IMR-90 (cell line): ENCODE measurements at regions not wholly inside any gene's neighbourhood (a gene's known extent, or its start where the extent isn't known, plus 50 kb on each side); places are given as distances from the start of the nearest gene placed in this dataset.

ENCODE experiments used
- ATAC-seq: fragments of 200-7000 bp; cut with Tn5 transposase; 2 replicates; pipeline ENCODE4 v1.9.1; 2020; ENCODE audit warnings: low read depth, mild to moderate bottlenecking, moderate library complexity
- BruUV-seq: library from RNA; stranded (reverse); fragments of 400-500 nt; replicated peaks from 2 replicates; lab custom pipeline; 2021; lab: Mats Ljungman, UMichigan
- CTCF ChIA-PET: fragments of 300-600 bp; formaldehyde crosslinking; extraction: SDS; loops from one replicate; lab custom pipeline; 2021; ENCODE audit warnings: antibody characterized with exemption; lab: Yijun Ruan, JAX
- POLR2A ChIA-PET: fragments of 300-600 bp; sonication (Branson Sonifier 250); formaldehyde crosslinking; loops from one replicate; lab custom pipeline; 2022; ENCODE audit warnings: antibody characterized with exemption; ENCODE audit not compliant: unreplicated experiment; lab: Charles Lee
- DNase-seq: peaks from one replicate; pipeline ENCODE4 v3.0.0; 2013
- H2AFZ ChIP-seq: replicated peaks from 2 replicates; pipeline ENCODE3; 2013; ENCODE audit warnings: low read length, mild to moderate bottlenecking; ENCODE audit not compliant: poor library complexity
- H2AK5ac ChIP-seq: 2 replicates; pipeline ENCODE4 v1.6.1; 2013; ENCODE audit warnings: low read depth, low read length, inconsistent platforms
- H2AK9ac ChIP-seq: replicated peaks from 2 replicates; pipeline ENCODE3; 2013; ENCODE audit warnings: mild to moderate bottlenecking, low read depth, low read length, moderate library complexity; ENCODE audit not compliant: poor library complexity
- H2BK120ac ChIP-seq: 2 replicates; pipeline ENCODE4 v1.6.1; 2013; ENCODE audit warnings: low read depth, low read length, inconsistent platforms
- H2BK15ac ChIP-seq: 3 replicates; pipeline ENCODE4 v1.6.1; 2013; ENCODE audit warnings: low read depth, low read length, inconsistent platforms
- H2BK20ac ChIP-seq: 2 replicates; pipeline ENCODE4 v1.6.1; 2013; ENCODE audit warnings: low read depth, mild to moderate bottlenecking, inconsistent platforms, low read length, moderate library complexity
- H2BK5ac ChIP-seq: 2 replicates; pipeline ENCODE4 v1.6.1; 2013; ENCODE audit warnings: mild to moderate bottlenecking, low read depth, low read length, inconsistent platforms; ENCODE audit not compliant: poor library complexity, severe bottlenecking
- H3K14ac ChIP-seq: replicated peaks from 2 replicates; pipeline ENCODE4 v1.6.1; 2013; ENCODE audit warnings: low read depth, low read length, inconsistent platforms
- H3K18ac ChIP-seq: 2 replicates; pipeline ENCODE4 v1.6.1; 2013; ENCODE audit warnings: low read depth, low read length, control low read depth
- H3K23ac ChIP-seq: 2 replicates; pipeline ENCODE4 v1.6.1; 2013; ENCODE audit warnings: low read depth, low read length, inconsistent platforms
- H3K27ac ChIP-seq: 2 replicates; pipeline ENCODE4 v1.5.1; 2013; ENCODE audit warnings: mild to moderate bottlenecking, control low read depth, low read length; ENCODE audit not compliant: insufficient read depth
- H3K27me3 ChIP-seq: 2 replicates; pipeline ENCODE4 v1.6.1; 2013; ENCODE audit warnings: low read length; ENCODE audit not compliant: control insufficient read depth, insufficient read depth
- H3K36me3 ChIP-seq: 2 replicates; pipeline ENCODE4 v1.6.1; 2013; ENCODE audit warnings: low read length, mixed read lengths; ENCODE audit not compliant: control insufficient read depth, insufficient read depth
- H3K4ac ChIP-seq: 2 replicates; pipeline ENCODE4 v1.6.1; 2013; ENCODE audit warnings: low read depth, low read length, inconsistent platforms
- H3K4me1 ChIP-seq: 2 replicates; pipeline ENCODE4 v1.6.1; 2013; ENCODE audit warnings: low read length, mixed read lengths; ENCODE audit not compliant: control insufficient read depth, insufficient read depth
- H3K4me2 ChIP-seq: 2 replicates; pipeline ENCODE4 v1.6.1; 2013; ENCODE audit warnings: low read depth, mild to moderate bottlenecking, control low read depth, low read length, moderate library complexity
- H3K4me3 ChIP-seq: 2 replicates; pipeline ENCODE4 v1.5.1; 2013; ENCODE audit warnings: low read depth, mild to moderate bottlenecking, control low read depth, low read length, moderate library complexity; ENCODE audit not compliant: insufficient read depth
- H3K56ac ChIP-seq: 2 replicates; pipeline ENCODE4 v1.6.1; 2013; ENCODE audit warnings: low read length, inconsistent platforms; ENCODE audit not compliant: insufficient read depth; ENCODE audit errors: extremely low read depth
- H3K79me1 ChIP-seq, 2 experiments: 2 replicates each; pipeline ENCODE4 v1.6.1; 2013; ENCODE audit warnings: low read length in 2 of 2, inconsistent platforms in 1 of 2, low read depth in 1 of 2
- H3K9ac ChIP-seq: 2 replicates; pipeline ENCODE4 v1.6.1; 2013; ENCODE audit warnings: low read depth, low read length, control low read depth
- H3K9me1 ChIP-seq: 2 replicates; pipeline ENCODE4 v1.6.1; 2013; ENCODE audit warnings: low read length, inconsistent platforms; ENCODE audit not compliant: insufficient read depth
- H3K9me3 ChIP-seq: 2 replicates; pipeline ENCODE4 v1.6.1; 2013; ENCODE audit warnings: low read length; ENCODE audit not compliant: control insufficient read depth, insufficient read depth
- H4K20me1 ChIP-seq: 2 replicates; pipeline ENCODE4 v1.6.1; 2013; ENCODE audit warnings: low read length, inconsistent platforms; ENCODE audit not compliant: insufficient read depth
- H4K5ac ChIP-seq: 2 replicates; pipeline ENCODE4 v1.6.1; 2013; ENCODE audit warnings: mild to moderate bottlenecking, low read depth, low read length, control low read depth
- H4K8ac ChIP-seq, 2 experiments: 2 replicates each; pipeline ENCODE4 v1.6.1; 2013; ENCODE audit warnings: low read depth in 2 of 2, low read length in 2 of 2, control low read depth in 1 of 2, inconsistent platforms in 1 of 2
- H4K91ac ChIP-seq: 2 replicates; pipeline ENCODE4 v1.6.1; 2013; ENCODE audit warnings: low read depth, low read length, inconsistent platforms; ENCODE audit not compliant: insufficient read depth
- BHLHE40 ChIP-seq: fragments of 150-350 bp; IDR thresholded peaks from 2 replicates; pipeline ENCODE4 v1.6.1; 2016; ENCODE audit warnings: mild to moderate bottlenecking, low read depth, low read length
- CEBPB ChIP-seq: IDR thresholded peaks from 2 replicates; pipeline ENCODE4 v1.6.1; 2012; ENCODE audit warnings: low read depth, low read length, improper control_type of control experiment
- CHD1 ChIP-seq: IDR thresholded peaks from 2 replicates; pipeline ENCODE4 v1.6.1; 2012; ENCODE audit warnings: low read depth, low read length, improper control_type of control experiment
- FOS ChIP-seq: fragments of 150-350 bp; IDR thresholded peaks from 2 replicates; pipeline ENCODE4 v1.6.1; 2016; ENCODE audit warnings: low read depth, low read length
- MAFK ChIP-seq: IDR thresholded peaks from 2 replicates; pipeline ENCODE4 v1.6.1; 2012; ENCODE audit warnings: low read depth, low read length, improper control_type of control experiment
- MAZ ChIP-seq: IDR thresholded peaks from 2 replicates; pipeline ENCODE4 v1.6.1; 2012; ENCODE audit warnings: low read depth, mild to moderate bottlenecking, low read length, improper control_type of control experiment, moderate library complexity, borderline replicate concordance
- MXI1 ChIP-seq: IDR thresholded peaks from 2 replicates; pipeline ENCODE4 v1.6.1; 2012; ENCODE audit warnings: low read depth, mild to moderate bottlenecking, low read length, moderate library complexity, borderline replicate concordance
- NFE2L2 ChIP-seq: fragments of 150-350 bp; IDR thresholded peaks from 2 replicates; pipeline ENCODE4 v1.6.1; 2016; ENCODE audit warnings: low read depth, mild to moderate bottlenecking, low read length
- POLR2A ChIP-seq: IDR thresholded peaks from 2 replicates; pipeline ENCODE4 v1.6.1; 2012; ENCODE audit warnings: mild to moderate bottlenecking, low read depth, low read length
- RAD21 ChIP-seq: IDR thresholded peaks from 2 replicates; pipeline ENCODE4 v1.6.1; 2012; ENCODE audit warnings: low read length, improper control_type of control experiment
- RCOR1 ChIP-seq: IDR thresholded peaks from 2 replicates; pipeline ENCODE4 v1.6.1; 2012; ENCODE audit warnings: mild to moderate bottlenecking, low read length, improper control_type of control experiment; ENCODE audit not compliant: insufficient replicate concordance
- RFX5 ChIP-seq: IDR thresholded peaks from 2 replicates; pipeline ENCODE4 v1.8.0; 2012; ENCODE audit warnings: low read depth, mild to moderate bottlenecking, low read length, moderate library complexity
- SMC3 ChIP-seq: fragments of 150-350 bp; IDR thresholded peaks from 2 replicates; pipeline ENCODE4 v1.6.1; 2016; ENCODE audit warnings: low read depth, mild to moderate bottlenecking, antibody characterized with exemption, low read length, moderate library complexity
- WGBS, 2 experiments: methylation state at CpG; one replicate each; pipeline versions ENCODE4 v1.1.5 to v1.1.7; 2013; ENCODE audit warnings: missing lambda C conversion rate in 2 of 2; ENCODE audit not compliant: insufficient read length in 1 of 2; ENCODE audit errors: extremely low coverage in 2 of 2; 5-methylcytosine and 5-hydroxymethylcytosine counted together
- dilution Hi-C: fragments of 300-500 bp; cut with HindIII; formaldehyde crosslinking; loops from one replicate; pipeline ENCODE4 v1.14.3; 2018; ENCODE audit warnings: low sequenced_read_pairs; ENCODE audit not compliant: unreplicated experiment
- in situ Hi-C: fragments of 300-500 bp; cut with MboI; formaldehyde crosslinking; loops from 3 replicates; pipeline ENCODE4 v1.14.3; 2019; ENCODE audit warnings: low sequenced_read_pairs, inconsistent platforms, mixed read lengths
- intact Hi-C: fragments of 100-400 bp; cut with micrococcal nuclease; formaldehyde crosslinking; loops from 2 replicates; pipeline ENCODE4 v1.10.0; 2022
- TF ChIP-seq, protein P1 (sequence below): conservative IDR thresholded peaks from 2 replicates; pipeline ENCODE4 v1.5.1; 2012; ENCODE audit warnings: mild to moderate bottlenecking, low read depth, low read length, improper control_type of control experiment
- TF ChIP-seq, protein P2 (sequence below): fragments of 150-350 bp; IDR thresholded peaks from 2 replicates; pipeline ENCODE4 v1.6.1; 2017; ENCODE audit warnings: mild to moderate bottlenecking, antibody characterized with exemption, low read length, low read depth
- TF ChIP-seq, protein P3 (sequence below): fragments of 150-350 bp; IDR thresholded peaks from 2 replicates; pipeline ENCODE4 v1.6.1; 2016; ENCODE audit warnings: low read depth, mild to moderate bottlenecking, low read length, moderate library complexity, borderline replicate concordance

DNA sequence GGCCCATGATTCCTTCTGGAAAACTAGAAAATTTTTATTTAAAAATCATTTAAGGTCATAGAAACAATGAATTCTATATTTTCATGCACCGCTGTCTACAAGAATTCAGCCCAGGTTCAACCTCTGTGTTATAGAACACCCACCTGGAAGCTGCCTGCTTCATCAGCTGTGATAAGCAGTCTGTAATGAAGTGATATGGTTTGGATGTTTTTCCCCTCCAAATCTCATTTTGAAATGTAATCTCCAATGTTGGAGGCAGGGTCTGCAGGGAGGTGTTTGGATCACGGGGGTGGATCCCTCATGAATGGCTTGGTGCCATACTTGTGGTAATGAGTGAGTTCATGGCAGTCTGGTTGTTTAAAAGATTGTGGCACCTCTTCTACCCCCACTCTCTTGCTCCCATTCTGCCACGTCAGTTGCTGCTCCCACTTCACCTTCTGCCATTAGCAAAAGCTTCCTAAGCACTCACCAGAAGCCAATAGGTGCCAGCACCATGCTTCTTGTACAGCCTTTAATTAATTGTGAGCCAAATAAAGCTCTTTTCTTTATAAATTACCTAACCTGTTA lies 55.6 kb downstream of the MRPL32 start:
- Histone ChIP-seq H3K56ac (no peak overlapping the region), H2AK5ac (no peak overlapping the region), H2AK9ac (no peak overlapping the region), H4K8ac (no peak overlapping the region), H4K20me1 (no peaks in the 10 kb centered on the region), H2BK120ac (no peak overlapping the region), H3K9me3 (no peaks in the 10 kb centered on the region), H3K27me3 (peaks cover 3% of the 10 kb centered on the region), H2AFZ (no peak overlapping the region), H2BK5ac (no peak overlapping the region), H3K4me2 (no peak overlapping the region), H3K4me1 (no peaks in the 10 kb centered on the region), H3K23ac (no peak overlapping the region), H3K4me3 (no peak overlapping the region), H3K4ac (no peak overlapping the region), H3K79me1 (no peaks in the 10 kb centered on the region), H3K18ac (no peak overlapping the region), H3K27ac (no peak overlapping the region), H4K91ac (no peak overlapping the region), H2BK20ac (no peak overlapping the region), H3K36me3 (no peaks in the 10 kb centered on the region), H3K14ac (no peak overlapping the region), H4K5ac (no peak overlapping the region), H3K9ac (no peak overlapping the region), H3K9me1 (no peaks in the 10 kb centered on the region), H2BK15ac (no peak overlapping the region)
- dilution Hi-C loops (no loop called here), in situ Hi-C loops (no loop called here), intact Hi-C loops (no loop called here)
- no peak for TF ChIP-seq MAZ
- no peak for TF ChIP-seq MXI1
- no peak for TF ChIP-seq RCOR1
- no peak for TF ChIP-seq NFE2L2
- no peak for TF ChIP-seq RAD21
- TF ChIP-seq, protein P1, sequence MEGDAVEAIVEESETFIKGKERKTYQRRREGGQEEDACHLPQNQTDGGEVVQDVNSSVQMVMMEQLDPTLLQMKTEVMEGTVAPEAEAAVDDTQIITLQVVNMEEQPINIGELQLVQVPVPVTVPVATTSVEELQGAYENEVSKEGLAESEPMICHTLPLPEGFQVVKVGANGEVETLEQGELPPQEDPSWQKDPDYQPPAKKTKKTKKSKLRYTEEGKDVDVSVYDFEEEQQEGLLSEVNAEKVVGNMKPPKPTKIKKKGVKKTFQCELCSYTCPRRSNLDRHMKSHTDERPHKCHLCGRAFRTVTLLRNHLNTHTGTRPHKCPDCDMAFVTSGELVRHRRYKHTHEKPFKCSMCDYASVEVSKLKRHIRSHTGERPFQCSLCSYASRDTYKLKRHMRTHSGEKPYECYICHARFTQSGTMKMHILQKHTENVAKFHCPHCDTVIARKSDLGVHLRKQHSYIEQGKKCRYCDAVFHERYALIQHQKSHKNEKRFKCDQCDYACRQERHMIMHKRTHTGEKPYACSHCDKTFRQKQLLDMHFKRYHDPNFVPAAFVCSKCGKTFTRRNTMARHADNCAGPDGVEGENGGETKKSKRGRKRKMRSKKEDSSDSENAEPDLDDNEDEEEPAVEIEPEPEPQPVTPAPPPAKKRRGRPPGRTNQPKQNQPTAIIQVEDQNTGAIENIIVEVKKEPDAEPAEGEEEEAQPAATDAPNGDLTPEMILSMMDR: no peak
- TF ChIP-seq, protein P2, sequence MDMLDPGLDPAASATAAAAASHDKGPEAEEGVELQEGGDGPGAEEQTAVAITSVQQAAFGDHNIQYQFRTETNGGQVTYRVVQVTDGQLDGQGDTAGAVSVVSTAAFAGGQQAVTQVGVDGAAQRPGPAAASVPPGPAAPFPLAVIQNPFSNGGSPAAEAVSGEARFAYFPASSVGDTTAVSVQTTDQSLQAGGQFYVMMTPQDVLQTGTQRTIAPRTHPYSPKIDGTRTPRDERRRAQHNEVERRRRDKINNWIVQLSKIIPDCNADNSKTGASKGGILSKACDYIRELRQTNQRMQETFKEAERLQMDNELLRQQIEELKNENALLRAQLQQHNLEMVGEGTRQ: no peak
- no peak for TF ChIP-seq POLR2A
- TF ChIP-seq, protein P3, sequence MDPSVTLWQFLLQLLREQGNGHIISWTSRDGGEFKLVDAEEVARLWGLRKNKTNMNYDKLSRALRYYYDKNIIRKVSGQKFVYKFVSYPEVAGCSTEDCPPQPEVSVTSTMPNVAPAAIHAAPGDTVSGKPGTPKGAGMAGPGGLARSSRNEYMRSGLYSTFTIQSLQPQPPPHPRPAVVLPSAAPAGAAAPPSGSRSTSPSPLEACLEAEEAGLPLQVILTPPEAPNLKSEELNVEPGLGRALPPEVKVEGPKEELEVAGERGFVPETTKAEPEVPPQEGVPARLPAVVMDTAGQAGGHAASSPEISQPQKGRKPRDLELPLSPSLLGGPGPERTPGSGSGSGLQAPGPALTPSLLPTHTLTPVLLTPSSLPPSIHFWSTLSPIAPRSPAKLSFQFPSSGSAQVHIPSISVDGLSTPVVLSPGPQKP: no peak
- TF ChIP-seq MAFK: no peak
- TF ChIP-seq CHD1: no peak
- no peak for TF ChIP-seq BHLHE40
- TF ChIP-seq RFX5: no peak
- no peak for TF ChIP-seq SMC3
- TF ChIP-seq CEBPB: no peak
- TF ChIP-seq FOS: no peak
- no TSS peak for BruUV-seq
- no peak for ATAC-seq
- POLR2A ChIA-PET: no interaction called here
- DNase-seq: no peak
- 0% methylated on average over 1 of the region's 3 CpGs; no CpG with 5 or more reads in 1 of the 2 experiments for WGBS, 2 experiments
- CTCF ChIA-PET: interaction anchor here (0.5 kb wide), 1 partner anchor 217 kb away, joined by 3 read pairs; no protein-coding TSS in a partner anchor
